ENCODE measurements at regions not wholly inside any gene's neighbourhood (a gene's known extent, or its start where the extent isn't known, plus 50 kb on each side); places are given as distances from the start of the nearest gene placed in this dataset.

- no peak overlapping the region for H3K4me3 ChIP-seq (ENCODE audit: low read length)
- no peaks in the 10 kb centered on the region for H3K4me1 ChIP-seq (ENCODE audit: insufficient read depth, low read length)
- no peaks in the 10 kb centered on the region for H3K27me3 ChIP-seq (ENCODE audit: insufficient read depth, low read length)
- WGBS, result no CpG with 5 or more reads among the region's 2 CpGs
- H3K9ac ChIP-seq (ENCODE audit: low read depth, low read length), result no peak overlapping the region
- no peak overlapping the region for H3K27ac ChIP-seq (ENCODE audit: low read depth, low read length)
- H3K9me3 ChIP-seq (ENCODE audit: insufficient read depth, low read depth, low read length), result no peaks in the 10 kb centered on the region
- H3K36me3 ChIP-seq (ENCODE audit: insufficient read depth, low read length), result no peaks in the 10 kb centered on the region
Measured at GRCh38 chr3:98957681-98958080, 56.2 kb upstream of the DCBLD2 start.

DNA sequence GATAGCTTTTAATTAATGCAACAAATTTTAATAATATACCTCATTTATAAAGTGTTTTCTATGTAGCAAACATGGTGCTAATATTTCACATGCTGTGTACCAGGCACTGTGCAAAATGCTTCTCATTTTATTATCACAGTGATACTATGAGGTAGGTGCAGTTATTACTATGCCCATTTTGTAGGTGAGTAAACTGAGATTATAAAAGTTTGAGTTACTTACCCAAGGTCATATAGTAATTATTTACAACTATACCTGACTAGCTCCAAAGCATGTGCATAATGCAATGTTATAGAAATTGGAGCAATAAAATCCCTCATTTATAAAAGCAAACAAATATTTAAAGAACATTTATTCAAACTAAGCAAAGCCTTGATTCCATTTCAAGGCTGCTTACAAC lies 54.5 kb upstream of the DCBLD2 start:
- Histone ChIP-seq H3K9me3 (ENCODE audit: insufficient read depth, low read depth, low read length) (no peaks in the 10 kb centered on the region), H3K4me3 (ENCODE audit: low read length) (no peak overlapping the region), H3K36me3 (ENCODE audit: insufficient read depth, low read length) (no peaks in the 10 kb centered on the region), H3K27ac (ENCODE audit: low read depth, low read length) (no peak overlapping the region), H3K4me1 (ENCODE audit: insufficient read depth, low read length) (no peaks in the 10 kb centered on the region), H3K27me3 (ENCODE audit: insufficient read depth, low read length) (no peaks in the 10 kb centered on the region), H3K9ac (ENCODE audit: low read depth, low read length) (no peak overlapping the region)

DNA sequence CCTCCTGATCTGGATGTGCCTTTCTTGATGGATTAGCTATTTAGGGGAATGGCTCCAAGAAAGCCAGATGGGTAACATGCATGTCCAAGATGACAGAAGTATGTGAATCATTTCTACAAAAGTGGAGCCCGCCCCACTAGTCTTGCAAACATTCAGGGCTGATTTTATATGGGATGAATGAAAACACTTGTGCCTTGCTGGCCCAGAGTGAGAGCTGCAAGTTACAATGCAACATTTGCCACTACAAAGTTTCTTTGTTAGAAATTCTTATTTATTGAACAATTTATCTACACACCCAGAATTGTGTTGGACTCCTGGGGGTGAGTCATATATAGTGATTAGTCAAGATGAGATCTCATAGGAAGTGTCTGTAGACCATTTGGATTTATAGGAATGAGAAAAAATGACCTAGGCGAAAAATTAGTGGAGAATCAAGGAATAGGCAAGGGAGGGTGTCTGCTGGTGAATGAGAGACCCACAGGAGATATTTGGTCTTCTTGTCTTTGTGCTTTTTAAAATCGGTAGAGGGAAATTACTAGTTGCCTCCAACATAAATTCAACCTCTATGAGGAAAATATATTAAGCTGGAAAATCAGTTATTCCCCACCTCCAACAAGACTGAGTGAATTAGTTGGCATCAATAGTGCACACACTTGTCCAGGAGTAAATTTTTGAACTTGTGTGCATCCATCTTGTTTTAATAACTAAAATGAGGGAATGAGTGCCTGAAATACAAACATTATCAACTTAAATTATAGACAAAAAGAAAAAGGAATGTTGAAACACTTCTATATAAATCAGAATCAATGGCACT lies 53.5 kb upstream of the DCBLD2 start:
- Histone ChIP-seq H3K4me3 (ENCODE audit: low read length) (no peak overlapping the region), H3K36me3 (ENCODE audit: insufficient read depth, low read length) (no peaks in the 10 kb centered on the region), H3K27ac (ENCODE audit: low read depth, low read length) (no peak overlapping the region), H3K27me3 (ENCODE audit: insufficient read depth, low read length) (no peaks in the 10 kb centered on the region), H3K4me1 (ENCODE audit: insufficient read depth, low read length) (no peaks in the 10 kb centered on the region), H3K9me3 (ENCODE audit: insufficient read depth, low read depth, low read length) (no peaks in the 10 kb centered on the region), H3K9ac (ENCODE audit: low read depth, low read length) (no peak overlapping the region)
- 95% methylated on average over 2 of the region's 3 CpGs for WGBS

GRCh38 chr3:98954242-98954641 lies 52.7 kb upstream of the DCBLD2 start:
- Histone ChIP-seq H3K9me3 (ENCODE audit: insufficient read depth, low read depth, low read length) (no peaks in the 10 kb centered on the region), H3K36me3 (ENCODE audit: insufficient read depth, low read length) (no peaks in the 10 kb centered on the region), H3K4me3 (ENCODE audit: low read length) (no peak overlapping the region), H3K27ac (ENCODE audit: low read depth, low read length) (no peak overlapping the region), H3K9ac (ENCODE audit: low read depth, low read length) (no peak overlapping the region), H3K27me3 (ENCODE audit: insufficient read depth, low read length) (no peaks in the 10 kb centered on the region), H3K4me1 (ENCODE audit: insufficient read depth, low read length) (no peaks in the 10 kb centered on the region)
- no CpG with 5 or more reads among the region's 1 CpG for WGBS

GRCh38 chr3:98952404-98952803 lies 50.9 kb upstream of the DCBLD2 start:
- H3K4me3 ChIP-seq (ENCODE audit: low read length), result no peak overlapping the region
- H3K4me1 ChIP-seq (ENCODE audit: insufficient read depth, low read length), result no peaks in the 10 kb centered on the region
- 95% methylated on average over 1 of the region's 1 CpG for WGBS
- no peaks in the 10 kb centered on the region for H3K36me3 ChIP-seq (ENCODE audit: insufficient read depth, low read length)
- H3K9me3 ChIP-seq (ENCODE audit: insufficient read depth, low read depth, low read length), result no peaks in the 10 kb centered on the region
- no peaks in the 10 kb centered on the region for H3K27me3 ChIP-seq (ENCODE audit: insufficient read depth, low read length)
- H3K27ac ChIP-seq (ENCODE audit: low read depth, low read length), result no peak overlapping the region
- no peak overlapping the region for H3K9ac ChIP-seq (ENCODE audit: low read depth, low read length)

Measured in HUES64 (cell line).